ENCODE measurements at regions not wholly inside any gene's neighbourhood (a gene's known extent, or its start where the extent isn't known, plus 50 kb on each side); places are given as distances from the start of the nearest gene placed in this dataset.

GRCh38 chr7:49320083-49320482 is 395.7 kb downstream of the CDC14C start (continued):
- TF ChIP-seq, protein P1, sequence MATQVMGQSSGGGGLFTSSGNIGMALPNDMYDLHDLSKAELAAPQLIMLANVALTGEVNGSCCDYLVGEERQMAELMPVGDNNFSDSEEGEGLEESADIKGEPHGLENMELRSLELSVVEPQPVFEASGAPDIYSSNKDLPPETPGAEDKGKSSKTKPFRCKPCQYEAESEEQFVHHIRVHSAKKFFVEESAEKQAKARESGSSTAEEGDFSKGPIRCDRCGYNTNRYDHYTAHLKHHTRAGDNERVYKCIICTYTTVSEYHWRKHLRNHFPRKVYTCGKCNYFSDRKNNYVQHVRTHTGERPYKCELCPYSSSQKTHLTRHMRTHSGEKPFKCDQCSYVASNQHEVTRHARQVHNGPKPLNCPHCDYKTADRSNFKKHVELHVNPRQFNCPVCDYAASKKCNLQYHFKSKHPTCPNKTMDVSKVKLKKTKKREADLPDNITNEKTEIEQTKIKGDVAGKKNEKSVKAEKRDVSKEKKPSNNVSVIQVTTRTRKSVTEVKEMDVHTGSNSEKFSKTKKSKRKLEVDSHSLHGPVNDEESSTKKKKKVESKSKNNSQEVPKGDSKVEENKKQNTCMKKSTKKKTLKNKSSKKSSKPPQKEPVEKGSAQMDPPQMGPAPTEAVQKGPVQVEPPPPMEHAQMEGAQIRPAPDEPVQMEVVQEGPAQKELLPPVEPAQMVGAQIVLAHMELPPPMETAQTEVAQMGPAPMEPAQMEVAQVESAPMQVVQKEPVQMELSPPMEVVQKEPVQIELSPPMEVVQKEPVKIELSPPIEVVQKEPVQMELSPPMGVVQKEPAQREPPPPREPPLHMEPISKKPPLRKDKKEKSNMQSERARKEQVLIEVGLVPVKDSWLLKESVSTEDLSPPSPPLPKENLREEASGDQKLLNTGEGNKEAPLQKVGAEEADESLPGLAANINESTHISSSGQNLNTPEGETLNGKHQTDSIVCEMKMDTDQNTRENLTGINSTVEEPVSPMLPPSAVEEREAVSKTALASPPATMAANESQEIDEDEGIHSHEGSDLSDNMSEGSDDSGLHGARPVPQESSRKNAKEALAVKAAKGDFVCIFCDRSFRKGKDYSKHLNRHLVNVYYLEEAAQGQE (IDR thresholded peaks at IDR 0.05; ENCODE audit: unreplicated experiment), result no peak
- TF ChIP-seq POLR2AphosphoS5 (IDR thresholded peaks at IDR 0.05; ENCODE audit: low read depth), result no peak
- no peak for TF ChIP-seq ZNF331 (CRISPR knock-in tag; IDR thresholded peaks at IDR 0.05; ENCODE audit: low read depth)
- no peak for TF ChIP-seq ETS1 (IDR thresholded peaks at IDR 0.05)
- TF ChIP-seq EZH2 (IDR thresholded peaks at IDR 0.05; ENCODE audit: low read depth, unreplicated experiment), result no peak

DNA sequence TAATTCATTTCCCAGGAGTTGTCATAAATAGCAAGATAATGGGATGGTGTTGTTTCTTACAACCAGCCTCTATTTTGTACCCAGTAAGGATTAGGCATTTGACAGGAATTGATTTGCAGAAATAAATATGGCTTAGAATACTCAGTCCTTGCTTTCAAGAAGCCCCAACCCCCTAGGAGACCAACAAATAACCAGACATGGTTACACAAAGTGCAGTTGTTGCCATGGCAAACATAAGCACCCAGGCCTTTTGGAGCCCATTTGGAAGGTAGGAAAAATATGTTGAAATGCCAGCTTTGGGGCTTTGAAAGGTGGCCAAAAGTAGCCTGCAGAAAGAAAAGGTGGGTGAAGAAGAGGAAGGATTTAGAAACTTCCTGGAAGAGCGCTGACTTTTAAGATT is 397.5 kb downstream of the CDC14C start:
- Histone ChIP-seq H3K9me2 (ENCODE audit: insufficient read depth) (no peaks in the 10 kb centered on the region), H3F3A (replicated peaks; ENCODE audit: low read depth) (no peaks in the 10 kb centered on the region), H3K27ac (ENCODE audit: low read depth) (no peak overlapping the region), H3K4me1 (ENCODE audit: insufficient read depth) (no peaks in the 10 kb centered on the region), H3K27me3 (ENCODE audit: insufficient read depth) (no peaks in the 10 kb centered on the region), H3K4me2 (no peak overlapping the region), H3K79me2 (replicated peaks; ENCODE audit: insufficient read depth) (no peaks in the 10 kb centered on the region), H3K4me3 (no peak overlapping the region), H3K36me3 (ENCODE audit: insufficient read depth) (no peaks in the 10 kb centered on the region), H4K20me1 (replicated peaks; ENCODE audit: insufficient read depth) (no peaks in the 10 kb centered on the region), H2AFZ (no peak overlapping the region)
- Mint-ChIP-seq H3K4me3 (no peak overlapping the region), H3K27me3 (ENCODE audit: insufficient read depth, low read depth, poor library complexity) (no peaks in the 10 kb centered on the region), H3K4me1 (peaks cover 3% of the 10 kb centered on the region; the same call in 1 of the 3 replicates), H3K36me3 (ENCODE audit: low read depth) (no peaks in the 10 kb centered on the region), H3K27ac (no peak overlapping the region), H3K9me3 (no peaks in the 10 kb centered on the region)
- ATAC-seq (no peak), DNase-seq (ENCODE audit: low spot score) (no peak)
- TF ChIP-seq CREB1 (CRISPR knock-in tag; IDR thresholded peaks at IDR 0.05; ENCODE audit: low read depth) (no peak), ZNF331 (CRISPR knock-in tag; IDR thresholded peaks at IDR 0.05; ENCODE audit: low read depth) (no peak), POLR2AphosphoS5 (IDR thresholded peaks at IDR 0.05; ENCODE audit: low read depth) (no peak), JUNB (IDR thresholded peaks at IDR 0.05; ENCODE audit: unreplicated experiment) (no peak), EZH2 (IDR thresholded peaks at IDR 0.05; ENCODE audit: low read depth, unreplicated experiment) (no peak), EZH2phosphoT487 (IDR thresholded peaks at IDR 0.05; ENCODE audit: unreplicated experiment) (no peak), NANOG (IDR thresholded peaks at IDR 0.05; ENCODE audit: borderline replicate concordance) (no peak)
- TF ChIP-seq, protein P2, sequence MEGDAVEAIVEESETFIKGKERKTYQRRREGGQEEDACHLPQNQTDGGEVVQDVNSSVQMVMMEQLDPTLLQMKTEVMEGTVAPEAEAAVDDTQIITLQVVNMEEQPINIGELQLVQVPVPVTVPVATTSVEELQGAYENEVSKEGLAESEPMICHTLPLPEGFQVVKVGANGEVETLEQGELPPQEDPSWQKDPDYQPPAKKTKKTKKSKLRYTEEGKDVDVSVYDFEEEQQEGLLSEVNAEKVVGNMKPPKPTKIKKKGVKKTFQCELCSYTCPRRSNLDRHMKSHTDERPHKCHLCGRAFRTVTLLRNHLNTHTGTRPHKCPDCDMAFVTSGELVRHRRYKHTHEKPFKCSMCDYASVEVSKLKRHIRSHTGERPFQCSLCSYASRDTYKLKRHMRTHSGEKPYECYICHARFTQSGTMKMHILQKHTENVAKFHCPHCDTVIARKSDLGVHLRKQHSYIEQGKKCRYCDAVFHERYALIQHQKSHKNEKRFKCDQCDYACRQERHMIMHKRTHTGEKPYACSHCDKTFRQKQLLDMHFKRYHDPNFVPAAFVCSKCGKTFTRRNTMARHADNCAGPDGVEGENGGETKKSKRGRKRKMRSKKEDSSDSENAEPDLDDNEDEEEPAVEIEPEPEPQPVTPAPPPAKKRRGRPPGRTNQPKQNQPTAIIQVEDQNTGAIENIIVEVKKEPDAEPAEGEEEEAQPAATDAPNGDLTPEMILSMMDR (conservative IDR thresholded peaks at IDR 0.05; ENCODE audit: low read depth in 2 of 2), result no peak
- TF ChIP-seq, protein P1 (IDR thresholded peaks at IDR 0.05; ENCODE audit: unreplicated experiment), result no peak

All from GM23338 (cell line).